ENCODE measurements at regions not wholly inside any gene's neighbourhood (a gene's known extent, or its start where the extent isn't known, plus 50 kb on each side); places are given as distances from the start of the nearest gene placed in this dataset.

- Histone ChIP-seq H3K27ac (no peak overlapping the region), H3K36me3 (no peaks in the 10 kb centered on the region), H3K27me3 (no peaks in the 10 kb centered on the region), H3K9me3 (no peaks in the 10 kb centered on the region), H3K4me1 (no peaks in the 10 kb centered on the region), H3K4me3 (no peak overlapping the region)
- intact Hi-C loops (cut with DNase I) = no loop called here
- WGBS, 2 donors = 78 to 86% methylated on average over 3 to 5 of the region's 5 CpGs
- no peak for TF ChIP-seq POLR2A (IDR thresholded peaks at IDR 0.05)
- TF ChIP-seq, protein P1, sequence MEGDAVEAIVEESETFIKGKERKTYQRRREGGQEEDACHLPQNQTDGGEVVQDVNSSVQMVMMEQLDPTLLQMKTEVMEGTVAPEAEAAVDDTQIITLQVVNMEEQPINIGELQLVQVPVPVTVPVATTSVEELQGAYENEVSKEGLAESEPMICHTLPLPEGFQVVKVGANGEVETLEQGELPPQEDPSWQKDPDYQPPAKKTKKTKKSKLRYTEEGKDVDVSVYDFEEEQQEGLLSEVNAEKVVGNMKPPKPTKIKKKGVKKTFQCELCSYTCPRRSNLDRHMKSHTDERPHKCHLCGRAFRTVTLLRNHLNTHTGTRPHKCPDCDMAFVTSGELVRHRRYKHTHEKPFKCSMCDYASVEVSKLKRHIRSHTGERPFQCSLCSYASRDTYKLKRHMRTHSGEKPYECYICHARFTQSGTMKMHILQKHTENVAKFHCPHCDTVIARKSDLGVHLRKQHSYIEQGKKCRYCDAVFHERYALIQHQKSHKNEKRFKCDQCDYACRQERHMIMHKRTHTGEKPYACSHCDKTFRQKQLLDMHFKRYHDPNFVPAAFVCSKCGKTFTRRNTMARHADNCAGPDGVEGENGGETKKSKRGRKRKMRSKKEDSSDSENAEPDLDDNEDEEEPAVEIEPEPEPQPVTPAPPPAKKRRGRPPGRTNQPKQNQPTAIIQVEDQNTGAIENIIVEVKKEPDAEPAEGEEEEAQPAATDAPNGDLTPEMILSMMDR (IDR thresholded peaks at IDR 0.05) = no peak
- no peak for DNase-seq
These were observed 186.4 kb upstream of the PUDP start for GRCh38 chrX:7334253-7334935.

DNA sequence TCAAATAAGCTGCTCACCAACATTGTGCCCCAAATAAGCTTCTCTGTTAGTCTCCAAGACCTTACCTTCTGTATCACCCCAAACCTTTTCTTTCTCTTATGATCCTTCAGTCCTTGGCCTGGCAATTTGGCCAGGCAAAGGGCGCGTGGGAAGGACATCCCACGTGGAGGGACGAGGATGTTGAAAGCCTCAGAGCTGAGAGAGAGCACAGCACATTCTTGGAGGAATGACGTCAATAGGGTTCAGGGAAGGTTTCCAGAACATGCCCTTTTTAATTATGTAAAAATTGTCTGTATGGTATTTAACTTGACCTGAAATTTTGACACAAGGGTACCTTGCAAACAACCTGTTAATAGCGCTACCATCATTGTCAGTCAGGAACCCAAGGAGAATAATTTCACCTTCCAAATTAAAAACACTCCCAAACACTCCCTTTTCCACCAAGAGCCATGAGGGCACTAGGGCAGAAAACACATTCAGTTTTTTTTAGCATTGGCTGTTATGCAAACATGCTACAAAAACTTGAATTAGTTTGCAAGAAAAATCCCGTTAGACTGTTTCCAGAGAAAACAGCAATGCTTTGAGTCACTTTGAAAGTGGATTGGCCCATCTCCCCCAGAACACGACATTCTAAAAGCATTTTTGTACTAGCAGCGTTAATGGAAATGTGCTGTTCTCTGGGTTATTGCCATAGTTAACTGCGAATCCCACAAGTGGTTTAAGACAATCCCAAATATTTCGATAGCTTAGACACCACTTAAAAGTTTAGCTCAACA, 183.2 kb upstream of the PUDP start:
- intact Hi-C loops (cut with DNase I) = no loop called here
- 70 to 72% methylated on average over 8 of the region's 11 CpGs for WGBS, 2 donors
- H3K4me1 ChIP-seq = no peaks in the 10 kb centered on the region
- H3K27ac ChIP-seq = no peak overlapping the region
- H3K27me3 ChIP-seq = no peaks in the 10 kb centered on the region
- H3K9me3 ChIP-seq = no peaks in the 10 kb centered on the region
- TF ChIP-seq POLR2A (IDR thresholded peaks at IDR 0.05) = no peak
- TF ChIP-seq, protein P1 (IDR thresholded peaks at IDR 0.05) = no peak
- no peaks in the 10 kb centered on the region for H3K36me3 ChIP-seq
- no peak for DNase-seq
- H3K4me3 ChIP-seq = no peak overlapping the region

GRCh38 chrX:7330556-7330955, 182.6 kb upstream of the PUDP start:
- no peak for TF ChIP-seq POLR2A (IDR thresholded peaks at IDR 0.05)
- TF ChIP-seq, protein P1 (IDR thresholded peaks at IDR 0.05) = no peak
- Histone ChIP-seq H3K27me3 (no peaks in the 10 kb centered on the region), H3K4me3 (no peak overlapping the region), H3K4me1 (no peaks in the 10 kb centered on the region), H3K36me3 (no peaks in the 10 kb centered on the region), H3K27ac (no peak overlapping the region), H3K9me3 (no peaks in the 10 kb centered on the region)
- no peak for DNase-seq
- intact Hi-C loops (cut with DNase I) = no loop called here

DNA sequence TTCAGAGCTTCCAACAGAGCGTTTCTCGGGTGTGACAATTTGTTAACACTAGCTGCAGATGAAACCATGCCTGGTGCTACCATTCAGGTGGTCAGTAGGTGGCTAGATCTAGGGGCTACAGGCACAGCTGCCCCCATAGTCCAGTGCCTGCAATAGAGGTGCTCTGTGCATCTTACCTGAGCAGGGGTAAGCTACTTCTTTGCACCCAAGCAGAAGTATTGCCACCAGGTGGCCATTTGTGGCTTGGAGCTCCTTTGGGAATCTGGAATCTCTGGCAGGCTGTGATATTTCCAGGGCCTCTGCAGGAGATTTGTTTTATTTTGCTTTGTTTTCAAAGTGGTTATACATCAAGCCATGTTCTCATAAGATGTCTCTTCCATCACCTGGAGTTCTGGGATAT, 170.7 kb upstream of the PUDP start:
- no peak for TF ChIP-seq POLR2A (IDR thresholded peaks at IDR 0.05)
- TF ChIP-seq, protein P1 (IDR thresholded peaks at IDR 0.05) = peak in 1 of 6 experiments; percentile 11

DNA sequence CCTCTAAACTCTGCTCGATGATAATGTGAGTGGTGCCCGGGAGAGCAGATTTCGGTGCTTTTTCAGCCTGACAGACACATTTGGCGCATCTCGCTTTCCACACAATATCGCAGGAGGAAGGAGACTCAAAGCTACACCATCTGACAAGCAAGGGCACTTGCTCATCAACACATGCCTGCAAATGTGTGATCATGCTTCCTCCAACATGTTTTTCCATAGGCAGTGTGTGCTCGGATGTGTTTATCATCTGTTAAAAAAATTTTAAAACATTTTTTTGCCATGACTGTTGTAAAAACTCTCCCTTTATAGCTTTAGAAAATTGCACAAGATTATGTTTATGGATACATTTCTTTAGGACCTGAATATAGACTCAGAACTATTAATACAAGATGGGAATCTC, 170.3 kb upstream of the PUDP start:
- H3K9me3 ChIP-seq = no peaks in the 10 kb centered on the region
- no peaks in the 10 kb centered on the region for H3K36me3 ChIP-seq
- no peak overlapping the region for H3K27ac ChIP-seq
- intact Hi-C loops (cut with DNase I) = no loop called here
- no peaks in the 10 kb centered on the region for H3K4me1 ChIP-seq
- H3K27me3 ChIP-seq = no peaks in the 10 kb centered on the region
- H3K4me3 ChIP-seq = no peak overlapping the region
- DNase-seq = no peak
- TF ChIP-seq POLR2A (IDR thresholded peaks at IDR 0.05) = no peak
- TF ChIP-seq, protein P1 (IDR thresholded peaks at IDR 0.05) = no peak
- 73 to 85% methylated on average over 2 to 6 of the region's 7 CpGs for WGBS, 2 donors

More for the DNA sequence above, 170.7 kb upstream of the PUDP start:
- DNase-seq = no peak
- no peak overlapping the region for H3K4me3 ChIP-seq
- intact Hi-C loops (cut with DNase I) = no loop called here
- no peaks in the 10 kb centered on the region for H3K36me3 ChIP-seq
- no peaks in the 10 kb centered on the region for H3K9me3 ChIP-seq
- H3K4me1 ChIP-seq = no peaks in the 10 kb centered on the region
- WGBS, 2 donors = 75 to 92% methylated on average over 2 of the region's 2 CpGs
- H3K27me3 ChIP-seq = no peaks in the 10 kb centered on the region
- H3K27ac ChIP-seq = no peak overlapping the region

All from esophagus squamous epithelium (tissue), 5 donors.